ENCODE measurements at regions not wholly inside any gene's neighbourhood (a gene's known extent, or its start where the extent isn't known, plus 50 kb on each side); places are given as distances from the start of the nearest gene placed in this dataset.

- no TSS peak for BruUV-seq (replicated peaks)
- H3K9me3 ChIP-seq (replicated peaks; ENCODE audit: control insufficient read depth, insufficient read depth, low read depth, low read length), result no peaks in the 10 kb centered on the region
- no peak overlapping the region for H3K9ac ChIP-seq (ENCODE audit: insufficient read depth in 1 of 2, low read depth in 2 of 2, low read length in 2 of 2)
- ChIA-PET POLR2A (no interaction called here), CTCF (ENCODE audit: low intra/inter-chr PET ratio) (no interaction called here)
- H3K9me1 ChIP-seq (ENCODE audit: control insufficient read depth, insufficient read depth, low read length), result no peaks in the 10 kb centered on the region
- FAIRE-seq (no peak), DNase-seq (ENCODE audit: extremely low read depth in 1 of 4, low spot score in 3 of 4) (no peak), ATAC-seq (no peak)
- no peak overlapping the region for H3K4me2 ChIP-seq (ENCODE audit: insufficient read depth, low read length)
- no peaks in the 10 kb centered on the region for H3K27me3 ChIP-seq (ENCODE audit: control insufficient read depth in 2 of 2, insufficient read depth in 2 of 2, low read length in 2 of 2)
- H3K79me2 ChIP-seq (ENCODE audit: control insufficient read depth, insufficient read depth, low read length), result no peaks in the 10 kb centered on the region
- H3K4me1 ChIP-seq (replicated peaks in 1 of 2; ENCODE audit: control insufficient read depth in 2 of 2, insufficient read depth in 2 of 2, low read length in 2 of 2), result no peaks in the 10 kb centered on the region
- no peak overlapping the region for H3K27ac ChIP-seq (ENCODE audit: extremely low read depth, low read depth, low read length)
- TF ChIP-seq STAT5A (IDR thresholded peaks at IDR 0.05; ENCODE audit: borderline replicate concordance, low read length) (no peak), KLF6 (CRISPR knock-in tag; IDR thresholded peaks at IDR 0.05; ENCODE audit: borderline replicate concordance) (no peak), AFF1 (IDR thresholded peaks at IDR 0.05; ENCODE audit: low read depth in 1 of 2, partially characterized antibody in 2 of 2) (no peak), SMAD1 (IDR thresholded peaks at IDR 0.05; ENCODE audit: low read depth, low read length, partially characterized antibody) (no peak), RFX5 (IDR thresholded peaks at IDR 0.05; ENCODE audit: low read depth, low read length) (no peak), TAF9B (IDR thresholded peaks at IDR 0.05; ENCODE audit: partially characterized antibody) (no peak), RFX7 (CRISPR knock-in tag; IDR thresholded peaks at IDR 0.05) (no peak), FOSL1 (tag; conservative IDR thresholded peaks at IDR 0.05) (no peak), ZNF274 (IDR thresholded peaks at IDR 0.05; ENCODE audit: borderline replicate concordance, low read depth, low read length) (no peak), PTTG1 (tag; IDR thresholded peaks at IDR 0.05; ENCODE audit: low read depth) (no peak), THAP12 (CRISPR knock-in tag; IDR thresholded peaks at IDR 0.05) (no peak), CEBPB (tag; IDR thresholded peaks at IDR 0.05) (no peak), ZNF436 (CRISPR knock-in tag; IDR thresholded peaks at IDR 0.05) (no peak), FOXJ2 (tag; IDR thresholded peaks at IDR 0.05) (no peak), ZNF253 (CRISPR knock-in tag; conservative IDR thresholded peaks at IDR 0.05) (no peak), ZNF586 (CRISPR knock-in tag; conservative IDR thresholded peaks at IDR 0.05) (no peak), MLX (CRISPR knock-in tag; conservative IDR thresholded peaks at IDR 0.05) (no peak), SNAPC5 (CRISPR knock-in tag; IDR thresholded peaks at IDR 0.05) (no peak)
- no peaks in the 10 kb centered on the region for H4K20me1 ChIP-seq (replicated peaks; ENCODE audit: control insufficient read depth, insufficient read depth, low read length)
- in situ Hi-C loops (cut with MboI), result no loop called here
- no peaks in the 10 kb centered on the region for H3K36me3 ChIP-seq (ENCODE audit: control insufficient read depth, insufficient read depth, low read length)
- intact Hi-C loops (cut with micrococcal nuclease), result no loop called here
- H2AFZ ChIP-seq (ENCODE audit: low read depth, low read length), result no peak overlapping the region
- H3K4me3 ChIP-seq, result no peak overlapping the region
These were observed 178.2 kb upstream of the ZC3H15 start for GRCh38 chr2:186307871-186308270.
